NCI-H2081 (cell line): ENCODE measurements at regions not wholly inside any gene's neighbourhood (a gene's known extent, or its start where the extent isn't known, plus 50 kb on each side); places are given as distances from the start of the nearest gene placed in this dataset.

Experiments
- DNase-seq, 2 experiments: peaks; one replicate each; lab custom pipeline; 2025; lab: John Stamatoyannopoulos, UW

DNA sequence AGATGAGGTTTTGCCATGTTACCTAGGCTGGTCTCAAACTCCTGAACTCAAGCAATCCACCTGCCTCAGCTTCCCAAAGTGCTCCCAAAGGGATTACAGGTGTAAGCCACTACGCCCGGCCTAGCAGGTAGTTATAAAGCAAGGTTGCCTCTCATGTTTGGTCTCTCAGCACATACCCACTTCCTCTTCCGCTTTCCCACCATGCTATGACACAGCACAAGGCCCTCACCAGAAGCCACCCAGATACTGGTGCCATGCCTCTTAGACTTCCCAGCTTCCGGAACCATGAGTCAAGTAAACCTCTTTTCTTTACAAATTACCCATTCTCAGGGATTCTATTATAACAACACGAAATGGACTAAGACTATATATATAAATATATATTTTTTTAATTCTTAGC is 143.6 kb downstream of the COPRS start:
- no peak for DNase-seq

DNA sequence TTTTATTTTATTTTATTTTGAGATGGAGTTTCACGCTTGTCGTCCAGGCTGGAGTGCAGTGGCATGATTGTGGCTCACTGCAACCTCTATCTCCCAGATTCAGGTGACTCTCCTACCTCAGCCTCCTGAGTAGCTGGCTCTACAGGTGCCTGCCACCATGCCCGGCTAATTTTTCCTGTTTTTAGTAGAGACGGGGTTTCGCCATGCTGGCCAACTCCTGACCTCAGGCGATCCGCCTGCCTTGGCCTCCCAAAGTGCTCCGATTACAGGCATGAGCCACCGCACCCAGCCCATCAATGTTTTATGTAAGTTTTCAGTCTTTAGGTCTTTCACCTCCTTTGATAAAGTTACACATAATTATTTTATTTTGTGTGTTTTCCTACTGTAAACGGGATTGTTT is 154.6 kb downstream of the COPRS start:
- no peak for DNase-seq

DNA sequence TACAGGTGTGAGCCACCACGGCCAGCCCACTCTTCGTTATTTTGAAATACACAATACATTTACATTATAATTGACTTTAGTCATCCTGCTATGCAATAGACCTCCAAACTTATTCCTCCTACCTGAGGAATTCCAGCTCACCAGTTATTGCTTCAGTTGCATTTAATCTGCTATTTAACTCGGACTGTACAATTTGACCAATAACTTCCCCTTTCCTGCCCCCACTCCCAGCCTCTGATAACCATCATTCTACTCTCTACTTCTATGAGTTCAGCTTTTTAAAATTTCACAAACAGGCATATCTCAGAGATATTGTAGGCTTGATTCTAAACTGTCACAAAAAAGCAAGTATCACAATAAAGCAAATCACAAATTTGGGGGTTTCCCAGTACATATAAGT is 157.0 kb downstream of the COPRS start:
- DNase-seq: no peak

DNA sequence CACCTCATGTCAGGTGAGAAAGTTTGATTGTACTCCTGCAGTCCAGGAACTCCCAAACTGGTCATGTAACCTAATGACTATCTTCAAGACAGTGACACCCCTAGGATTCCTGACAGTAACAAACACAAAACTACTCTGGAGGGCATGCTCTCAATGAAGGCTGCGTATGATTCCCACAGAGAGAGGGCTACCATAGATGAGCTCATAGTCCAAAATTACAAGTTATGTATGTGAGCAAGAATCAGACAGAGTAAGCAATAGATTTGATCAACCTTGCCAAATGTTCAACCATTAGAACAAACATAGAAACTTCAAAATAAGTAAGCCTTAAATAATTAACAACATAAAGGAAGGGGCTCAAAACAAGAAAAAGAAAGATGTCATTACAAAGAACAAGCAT is 158.1 kb downstream of the COPRS start:
- no peak for DNase-seq

DNA sequence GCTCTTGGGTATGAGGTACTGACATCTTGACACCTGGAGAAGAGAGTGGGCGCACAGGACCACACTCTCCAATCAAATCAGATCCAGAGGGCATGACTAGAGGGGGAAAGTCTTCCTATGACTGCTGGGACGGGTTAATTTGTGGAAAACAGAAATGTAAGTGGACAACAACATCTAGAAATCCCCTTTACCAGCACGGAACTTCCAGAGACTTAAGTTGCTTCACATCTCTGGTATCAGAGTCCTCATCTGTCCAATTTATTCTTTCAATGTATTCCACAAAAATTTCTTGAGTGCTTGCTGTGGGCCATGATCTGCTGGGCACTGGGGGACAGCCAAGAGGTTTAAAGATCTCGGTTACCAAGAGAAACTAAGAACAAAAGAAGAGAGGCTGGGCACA is 159.2 kb downstream of the COPRS start:
- no peak for DNase-seq

DNA sequence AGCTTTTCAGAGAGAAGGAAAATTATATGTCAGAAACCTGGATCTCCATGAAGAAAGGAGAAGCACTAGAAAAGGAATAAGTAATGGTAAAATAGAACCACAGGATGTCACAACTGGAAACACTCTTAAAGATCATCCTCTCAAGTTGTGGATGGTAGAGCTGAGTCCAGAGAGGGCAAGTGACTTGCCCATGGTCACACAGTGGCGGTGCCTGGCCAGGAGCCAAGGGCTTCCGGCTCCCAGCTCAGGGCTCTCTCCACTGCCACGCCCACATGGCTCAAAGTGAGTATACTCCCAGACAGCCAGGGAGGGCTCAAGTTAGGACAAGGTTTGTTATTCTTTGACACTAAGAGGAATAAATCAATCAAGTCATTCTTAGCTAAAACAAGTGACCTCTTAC is 159.8 kb downstream of the COPRS start:
- no peak for DNase-seq

DNA sequence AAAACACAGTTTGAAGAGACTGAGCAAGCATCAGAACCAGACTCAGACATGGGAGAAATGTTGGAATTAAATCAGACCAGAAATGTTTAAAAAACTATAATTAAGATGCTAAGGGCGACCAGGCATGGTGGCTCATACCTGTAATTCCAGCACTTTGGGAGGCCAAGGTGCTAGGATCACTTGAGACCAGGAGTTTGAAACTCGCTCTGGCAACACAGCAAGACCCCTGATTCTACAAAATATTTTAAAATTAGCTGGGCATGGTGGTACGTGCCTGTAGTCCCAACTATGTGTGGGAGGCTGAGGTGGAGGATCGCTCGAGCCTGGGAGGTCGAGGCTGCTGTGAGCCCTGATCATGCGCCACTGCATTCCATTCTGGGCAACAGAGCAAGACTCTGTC is 160.3 kb downstream of the COPRS start:
- DNase-seq: no peak

DNA sequence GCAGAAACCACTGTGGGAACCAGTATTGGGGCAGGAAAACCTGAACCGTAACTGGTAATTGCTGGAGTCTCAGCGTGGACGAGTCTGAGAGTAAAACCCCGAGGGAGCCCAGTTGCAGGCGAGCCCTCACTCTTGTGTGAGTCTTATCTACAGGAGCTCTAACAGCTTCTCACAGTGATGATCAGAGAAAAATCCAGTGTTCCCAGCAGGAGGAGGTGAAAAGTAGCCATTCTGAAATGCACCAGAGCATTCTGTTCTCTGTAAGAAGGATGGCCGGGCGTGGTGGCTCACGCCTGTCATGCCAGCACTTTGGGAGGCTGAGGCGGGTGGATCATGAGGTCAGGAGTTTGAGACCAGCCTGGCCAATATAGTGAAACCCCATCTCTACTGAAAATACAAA is 161.2 kb downstream of the COPRS start:
- DNase-seq: no peak

DNA sequence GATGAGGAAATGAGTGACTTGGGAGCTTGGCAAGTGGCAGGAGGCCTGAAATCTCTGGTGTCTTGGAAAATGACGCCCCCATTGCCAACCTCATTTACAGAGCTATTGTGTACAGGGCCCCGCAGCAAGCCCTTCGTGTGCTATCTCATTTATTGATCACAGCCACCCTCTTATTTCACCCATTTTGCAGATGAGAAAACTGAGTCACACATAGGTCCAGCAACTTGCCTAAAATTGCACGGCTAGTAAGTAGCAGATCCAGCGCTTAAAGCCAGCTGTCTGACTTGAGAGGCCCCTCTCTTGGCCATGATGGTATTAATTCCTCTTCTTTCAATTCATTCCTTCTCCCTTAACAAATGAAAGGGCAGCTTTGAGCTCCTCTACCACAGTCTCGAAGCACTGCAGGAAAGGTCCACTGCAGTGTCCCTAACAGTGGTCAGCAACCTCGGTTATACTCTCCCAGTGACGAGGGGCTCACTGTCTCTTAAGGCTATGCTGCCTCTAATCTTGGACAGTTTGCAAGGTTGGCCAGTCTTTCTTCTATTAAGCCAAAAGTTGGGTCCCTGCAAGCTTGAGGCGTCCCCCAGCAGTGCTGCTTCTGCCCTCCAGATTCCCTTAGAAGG is 162.2 kb downstream of the COPRS start:
- DNase-seq: no peak

DNA sequence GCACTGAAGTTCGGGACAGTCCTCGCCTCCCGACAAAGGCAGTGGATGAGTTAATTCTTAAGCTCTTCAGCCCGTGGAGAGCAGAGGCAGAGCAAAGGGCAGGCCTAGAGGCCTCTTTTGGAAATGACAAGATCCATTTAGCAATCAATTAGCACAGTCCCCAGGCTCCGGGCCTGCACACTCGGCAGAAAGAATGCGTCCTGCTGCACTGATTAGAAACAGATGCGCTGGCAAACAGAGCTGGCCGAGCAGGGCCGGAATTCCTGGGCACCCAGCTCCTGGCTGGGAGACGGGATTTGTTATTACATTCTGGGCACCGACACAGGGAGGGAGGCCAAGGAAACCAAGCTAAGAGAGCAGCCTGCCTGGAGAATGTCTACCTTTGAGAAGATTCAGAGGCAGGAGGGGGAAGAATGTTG is 162.9 kb downstream of the COPRS start:
- DNase-seq: no peak

DNA sequence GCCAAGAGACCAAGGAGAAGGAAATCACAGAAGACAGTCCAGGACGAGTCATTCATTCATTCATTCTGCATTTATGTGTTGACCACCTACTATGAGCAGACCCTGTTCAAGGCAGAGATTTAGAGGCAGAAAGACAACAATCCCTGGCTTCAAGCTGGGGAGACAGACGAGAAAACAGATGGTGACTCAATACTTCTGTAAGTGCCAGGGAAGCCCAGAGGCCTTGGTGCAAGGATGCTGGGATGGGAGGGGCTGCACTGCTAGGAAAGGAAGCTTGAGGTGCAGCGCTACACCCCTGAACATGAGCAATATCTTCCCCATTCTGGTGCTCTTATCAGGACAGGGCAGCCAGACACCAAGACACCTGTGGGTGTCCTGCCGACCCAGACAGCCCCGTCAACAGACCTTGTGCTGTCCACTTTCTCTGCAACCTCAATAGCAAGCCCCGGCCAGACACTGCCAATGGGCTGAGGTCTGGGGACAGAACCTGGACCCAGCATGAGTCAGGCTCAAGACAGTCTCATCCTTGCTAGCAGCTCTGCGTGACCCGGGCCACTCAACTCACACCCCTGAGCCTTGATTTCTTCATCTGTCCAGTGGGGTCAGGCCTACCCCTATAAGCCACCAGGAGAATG is 163.5 kb downstream of the COPRS start:
- no peak for DNase-seq

DNA sequence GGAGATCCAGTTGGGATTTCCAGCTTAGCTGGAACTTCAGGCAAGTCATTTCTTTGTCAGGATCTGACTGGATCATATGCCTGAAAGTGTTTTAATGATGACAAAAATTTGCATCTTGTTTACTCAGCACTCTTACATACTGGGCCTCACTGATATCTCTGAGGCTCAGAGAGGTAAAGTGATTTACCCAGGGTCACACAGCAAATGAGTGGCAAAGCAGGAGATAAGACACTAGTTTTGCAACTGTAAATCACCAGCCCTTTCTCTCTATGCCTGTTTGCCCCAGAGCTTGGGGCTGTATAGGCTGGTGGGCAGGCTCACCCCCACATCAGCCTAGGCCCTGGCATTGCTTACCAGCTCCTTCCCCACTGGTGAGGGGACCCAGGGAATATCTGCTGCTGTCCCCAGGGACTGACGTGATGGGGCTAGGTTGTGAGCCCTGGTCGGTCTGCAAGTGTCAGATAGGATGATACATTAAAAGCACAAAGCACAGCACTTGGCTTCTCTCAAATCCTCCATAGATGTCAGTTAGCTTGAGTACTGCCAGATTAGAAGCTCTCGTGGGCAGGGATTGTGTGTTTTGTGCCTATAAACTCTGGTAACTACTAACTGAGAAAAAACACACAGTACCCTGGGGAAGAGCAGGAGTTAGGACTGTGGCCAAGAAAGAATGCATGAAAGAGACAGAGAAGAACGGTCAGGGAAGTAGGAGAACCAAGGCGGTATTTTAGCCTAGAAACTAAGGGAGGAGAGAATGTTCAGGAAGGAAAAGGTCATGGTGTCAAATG is 165.4 kb downstream of the COPRS start:
- no peak for DNase-seq

DNA sequence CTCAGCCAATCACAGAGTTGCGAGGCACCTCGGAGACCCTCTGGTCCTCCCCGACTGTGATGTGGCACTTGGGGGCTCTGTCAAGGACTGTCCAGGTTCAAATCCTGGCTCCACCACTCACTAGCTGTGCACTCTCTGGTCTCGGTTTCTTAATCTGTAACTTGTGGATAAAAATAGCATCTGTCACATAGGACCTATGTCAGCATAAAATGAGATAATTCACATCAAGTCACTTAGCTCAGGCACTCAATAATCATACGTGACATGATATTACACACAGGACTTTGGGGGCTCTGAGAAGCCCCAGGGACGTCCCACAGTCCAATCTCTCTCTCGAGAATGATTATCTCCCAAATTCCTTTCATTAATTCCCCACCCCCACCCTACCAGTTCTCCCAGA is 166.4 kb downstream of the COPRS start:
- DNase-seq: no peak

DNA sequence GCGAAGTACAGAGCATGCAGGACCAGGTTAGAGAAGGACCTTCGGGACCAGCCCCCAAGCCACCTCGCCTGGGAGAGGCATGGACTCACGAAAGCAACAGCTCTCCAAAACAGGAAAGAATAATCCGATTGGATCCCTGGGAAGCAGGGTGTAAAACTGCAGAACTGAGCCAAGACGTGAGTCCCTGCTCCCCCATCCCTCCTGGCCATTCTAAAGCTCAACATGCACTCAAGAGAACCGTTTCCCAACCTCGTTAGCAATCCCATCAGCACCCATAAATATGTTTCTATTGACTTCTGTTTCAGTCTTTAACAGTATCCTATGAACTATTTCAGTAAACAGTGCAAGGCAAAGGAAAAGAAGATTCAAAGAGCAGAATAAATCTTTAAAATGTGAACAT is 167.0 kb downstream of the COPRS start:
- DNase-seq: no peak

DNA sequence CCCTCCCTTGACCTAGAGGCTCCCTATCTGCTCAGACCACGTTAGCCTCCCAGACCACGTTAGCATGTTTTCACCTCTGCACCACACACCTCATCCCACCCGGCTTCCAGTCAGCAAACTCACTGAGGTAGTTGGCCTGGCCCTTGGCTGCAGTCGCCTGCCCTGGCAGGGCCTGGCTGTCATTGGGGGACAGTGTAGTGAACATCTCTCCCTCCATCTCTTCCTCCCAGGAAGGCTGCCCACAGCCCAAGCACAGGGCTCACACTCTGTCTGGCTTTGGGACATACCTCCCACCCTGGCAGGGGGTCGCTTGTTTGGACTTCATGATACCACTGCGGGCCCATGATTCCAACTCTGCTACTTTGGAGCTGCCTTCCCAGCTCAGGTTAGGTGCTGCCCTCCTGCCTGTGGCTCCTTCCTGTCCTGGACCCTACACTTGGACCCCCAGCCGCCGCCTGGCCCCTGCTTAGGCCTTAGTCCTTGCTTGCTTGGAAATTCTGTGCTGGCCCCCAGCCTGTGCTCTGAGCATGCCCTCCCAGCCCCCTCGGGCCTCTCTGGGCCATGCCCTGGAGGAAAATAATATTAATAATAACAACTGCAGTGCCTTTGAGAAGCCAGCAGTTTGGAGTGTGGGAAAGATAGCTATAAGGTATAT is 167.7 kb downstream of the COPRS start:
- no peak for DNase-seq

DNA sequence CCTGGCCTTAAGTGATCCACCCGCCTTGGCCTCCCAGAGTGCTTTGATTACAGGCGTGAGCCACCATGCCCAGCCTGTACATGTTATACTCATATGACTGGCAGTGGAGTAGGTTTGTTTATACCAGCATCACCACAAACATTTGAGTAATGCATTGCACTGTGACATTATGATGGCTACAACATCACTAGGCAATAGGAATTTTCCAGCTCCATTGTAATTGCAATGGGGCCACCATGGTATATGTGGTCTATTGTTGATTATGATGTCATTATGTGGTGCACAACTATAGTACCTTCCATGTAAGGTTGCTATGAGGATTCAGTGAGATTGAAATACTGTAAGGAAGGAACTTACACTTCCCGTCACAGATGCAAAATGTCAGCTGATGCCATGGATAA is 168.9 kb downstream of the COPRS start:
- DNase-seq: no peak

DNA sequence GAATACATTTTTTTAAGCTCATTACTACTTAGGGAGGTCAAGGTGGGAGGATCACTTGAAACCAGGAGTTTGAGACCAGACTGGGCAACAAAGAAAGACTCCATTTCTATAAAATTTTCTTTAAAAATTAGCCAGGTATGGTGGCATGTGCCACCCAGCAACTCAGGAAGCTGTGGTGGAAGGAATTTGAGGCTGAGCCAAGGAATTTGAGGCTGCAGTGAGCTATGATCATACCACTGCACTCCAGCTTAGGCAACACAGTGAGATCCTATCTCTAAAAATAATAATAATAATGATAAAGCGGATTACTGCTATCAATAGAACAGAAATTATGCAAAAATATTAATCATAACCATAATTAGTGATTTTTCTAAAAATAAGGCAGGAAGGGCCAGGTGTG is 170.3 kb downstream of the COPRS start:
- no peak for DNase-seq

DNA sequence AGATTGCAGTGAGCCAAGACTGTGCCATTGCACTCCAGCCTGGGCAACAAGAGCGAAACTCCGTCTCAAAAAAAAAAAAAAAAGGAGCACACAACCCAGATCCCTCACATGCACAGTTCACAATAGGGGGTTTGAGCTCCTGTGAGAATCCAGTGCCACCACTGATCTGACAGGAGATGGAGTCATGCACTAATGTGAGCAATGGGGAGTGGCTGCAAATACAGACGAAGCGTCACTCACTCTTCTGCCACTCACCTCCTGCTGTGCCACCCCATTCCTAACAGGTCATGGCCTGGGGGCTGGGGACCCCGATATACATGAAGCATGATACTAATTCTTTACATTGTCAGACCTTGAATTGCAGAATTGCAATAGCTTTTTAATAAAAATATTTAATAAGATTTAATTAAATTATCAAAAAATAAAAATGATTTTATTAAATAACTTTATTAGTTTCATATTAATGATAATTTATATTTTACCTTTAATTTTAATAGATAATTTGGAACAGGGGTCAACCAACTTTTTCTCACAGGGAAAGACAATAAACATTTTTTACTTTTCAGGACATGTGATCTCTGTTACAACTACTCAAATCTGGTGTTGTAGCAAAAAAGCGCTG is 171.4 kb downstream of the COPRS start:
- no peak for DNase-seq

DNA sequence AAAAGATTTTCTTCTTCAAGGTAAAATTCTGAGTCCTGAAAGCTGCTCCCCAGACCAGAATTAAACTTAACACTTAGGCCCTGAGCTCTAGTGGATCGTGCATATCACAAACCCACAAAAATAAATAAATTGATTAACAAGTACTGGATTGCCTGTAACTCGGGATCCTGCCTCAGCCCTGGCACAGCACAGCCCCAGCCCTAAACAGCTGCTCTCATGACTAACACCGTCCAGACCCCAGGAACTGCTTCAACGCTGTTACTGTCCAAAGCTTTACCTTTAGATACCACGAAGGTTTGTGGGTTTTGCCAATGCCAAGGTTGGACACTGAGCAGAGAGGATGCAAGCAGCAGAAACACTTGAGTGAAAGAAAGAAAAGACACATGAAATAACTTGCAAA is 172.5 kb downstream of the COPRS start:
- DNase-seq: no peak

DNA sequence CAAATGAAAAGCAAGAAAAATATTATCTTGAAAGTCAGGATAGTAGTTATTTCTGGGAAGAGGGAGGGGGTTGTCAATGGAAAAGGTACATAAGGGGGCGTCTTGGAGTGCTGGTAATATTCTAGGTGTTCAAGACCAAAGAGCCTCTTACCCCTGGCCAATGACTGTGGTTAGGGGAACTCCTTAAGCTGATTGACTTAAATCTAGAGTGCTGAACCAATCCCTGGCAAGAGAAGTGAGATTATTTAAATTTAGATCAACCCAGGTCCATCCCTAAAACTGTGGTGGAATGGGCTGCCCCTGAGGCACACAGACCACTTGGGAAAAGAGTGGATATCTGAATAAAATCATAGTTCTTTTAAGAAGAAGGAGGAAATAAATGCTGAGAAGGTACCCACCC is 174.1 kb downstream of the COPRS start:
- DNase-seq: no peak

DNA sequence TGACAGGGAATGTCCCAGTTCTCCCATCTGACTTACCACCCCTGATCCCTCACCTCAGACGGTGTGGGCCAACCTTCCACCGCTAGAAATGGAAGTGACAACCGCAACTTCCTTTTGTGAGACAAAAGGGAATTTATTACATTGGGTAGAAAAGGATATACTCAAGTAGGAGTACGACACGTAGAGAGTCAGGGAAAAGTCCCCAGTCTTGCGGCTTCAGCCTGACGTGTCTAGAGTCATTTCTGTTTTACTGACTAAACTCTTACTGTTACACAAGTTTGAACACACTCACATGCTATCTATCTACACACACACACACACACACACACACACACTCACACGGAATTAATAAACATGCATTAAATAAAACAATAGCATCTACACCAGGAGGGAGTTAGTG is 178.9 kb downstream of the COPRS start:
- DNase-seq: no peak

DNA sequence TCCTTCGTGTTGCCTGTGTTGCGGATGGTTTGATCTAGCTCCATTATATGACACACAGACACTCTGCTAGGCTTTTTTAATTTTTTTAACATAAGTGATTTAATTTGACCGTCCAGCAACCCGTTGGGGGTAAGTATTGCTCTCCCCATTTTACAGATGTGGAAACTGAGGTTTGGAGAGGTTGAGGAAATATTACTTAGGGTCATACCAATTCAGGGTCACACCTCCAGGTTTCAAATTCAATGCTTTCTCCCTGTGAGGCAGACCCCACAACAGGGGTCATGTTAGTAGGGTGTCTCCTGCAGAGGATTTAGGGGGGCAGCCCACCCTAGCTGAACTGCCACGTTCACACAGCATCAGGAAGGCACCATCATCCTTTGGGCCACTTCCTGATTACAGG is 179.4 kb downstream of the COPRS start:
- DNase-seq: no peak

DNA sequence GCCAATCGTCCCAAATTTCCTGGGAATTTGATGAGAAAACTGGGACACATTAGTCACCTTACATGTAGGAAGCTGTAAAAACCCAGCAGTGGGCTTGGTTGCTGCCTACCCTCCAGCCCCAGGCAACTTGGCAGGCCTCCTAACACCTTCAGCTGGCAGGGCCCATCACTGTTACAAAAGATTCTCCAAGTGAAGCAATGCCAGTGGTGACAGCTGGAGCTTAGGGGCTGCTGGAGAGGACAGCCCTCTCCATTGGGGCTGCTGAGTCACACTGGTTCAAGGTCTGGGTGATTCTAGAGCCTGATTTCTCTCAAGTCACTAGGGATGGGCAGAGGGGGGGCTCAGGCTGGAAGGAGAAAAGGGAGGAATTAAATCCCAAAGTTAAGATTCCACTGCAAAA is 180.6 kb downstream of the COPRS start:
- DNase-seq: no peak
